Sigmoid colon (tissue), 6 donors: ENCODE measurements at regions not wholly inside any gene's neighbourhood (a gene's known extent, or its start where the extent isn't known, plus 50 kb on each side); places are given as distances from the start of the nearest gene placed in this dataset.

ENCODE experiments used
- DNase-seq: peaks from one replicate; pipeline ENCODE4 v3.0.0-alpha.2; 2019
- H3K27ac ChIP-seq, 4 donors: fragments of 200-600 bp; sonication (generic); one replicate each; pipeline ENCODE4 v1.5.1; 2016 to 2019; ENCODE audit warnings: mild to moderate bottlenecking in 1 of 4
- H3K27me3 ChIP-seq, 3 donors: fragments of 200-600 bp; sonication (generic); one replicate each; pipeline ENCODE4 v1.5.1; 2019; ENCODE audit warnings: mild to moderate bottlenecking in 1 of 3
- H3K36me3 ChIP-seq, 4 donors: fragments of 200-600 bp; sonication (generic); one replicate each; pipeline ENCODE4 v1.5.1; 2016 to 2019
- H3K4me1 ChIP-seq, 4 donors: fragments of 200-600 bp; sonication (generic); one replicate each; pipeline ENCODE4 v1.5.1; 2017 to 2019
- H3K4me3 ChIP-seq, 4 donors: fragments of 200-600 bp; sonication (generic); one replicate each; pipeline ENCODE4 v1.5.1; 2017 to 2019; ENCODE audit warnings: mild to moderate bottlenecking in 2 of 4, moderate library complexity in 1 of 4
- H3K9me3 ChIP-seq, 4 donors: fragments of 200-600 bp in 3 of 4; sonication (generic) in 3 of 4; one replicate each; pipeline versions ENCODE4 v1.5.1 to v1.6.1; 2013 to 2019
- EP300 ChIP-seq, 4 donors: sonication (generic); formaldehyde crosslinking; IDR thresholded peaks; one replicate each; pipeline ENCODE4 v1.6.1; 2017; ENCODE audit warnings: antibody characterized with exemption in 4 of 4
- POLR2A ChIP-seq, 2 donors: fragments of 450-650 bp; IDR thresholded peaks; one replicate each; pipeline ENCODE4 v1.6.1; 2016; ENCODE audit warnings: antibody characterized with exemption in 2 of 2, mild to moderate bottlenecking in 2 of 2, moderate library complexity in 2 of 2
- POLR2AphosphoS5 ChIP-seq, 4 donors: sonication (generic); formaldehyde crosslinking; IDR thresholded peaks; one replicate each; pipeline ENCODE4 v1.6.1; 2017; ENCODE audit warnings: antibody characterized with exemption in 4 of 4
- WGBS, 2 donors: extraction: QIAGEN DNeasy Blood & Tissue Kit; methylation state at CpG; one replicate each; pipeline ENCODE4 v1.1.7; 2013; 5-methylcytosine and 5-hydroxymethylcytosine counted together
- intact Hi-C: fragments of 100-400 bp; cut with DNase I; formaldehyde crosslinking; loops from one replicate; pipeline ENCODE4 v1.15.1; 2023
- TF ChIP-seq, protein P1 (sequence below), 4 experiments: fragments of 450-650 bp in 3 of 4; fragments of 200-600 bp in 1 of 4; IDR thresholded peaks; one replicate each; pipeline ENCODE4 v1.5.1; 2016 to 2019; ENCODE audit warnings: antibody characterized with exemption in 4 of 4, mild to moderate bottlenecking in 3 of 4, moderate library complexity in 2 of 4
- donor health status: healthy with polysubstance abuse.
- donor health status: healthy.

DNA sequence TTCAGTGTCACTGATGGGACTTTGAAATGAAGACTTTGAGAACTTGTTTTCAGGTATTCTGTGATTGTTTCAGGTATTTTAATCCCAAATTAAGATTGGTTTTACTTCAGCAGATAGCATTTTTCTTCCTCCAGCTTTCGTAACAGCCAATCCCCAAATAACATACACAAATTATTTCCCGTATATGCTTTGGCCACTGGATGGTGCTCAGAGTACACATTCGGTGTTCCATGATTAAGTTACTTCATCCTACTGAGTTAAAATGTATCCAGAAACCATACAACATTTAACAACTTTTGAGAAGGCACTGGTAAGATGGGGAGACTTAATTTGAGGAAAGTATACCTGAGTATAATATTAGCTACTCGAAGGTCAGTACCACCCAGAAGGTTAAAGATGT is 233.4 kb upstream of the FAM47A start:
- no peaks in the 10 kb centered on the region for H3K27me3 ChIP-seq
- intact Hi-C loops, result no loop called here
- no peaks in the 10 kb centered on the region for H3K4me1 ChIP-seq
- no peak for DNase-seq
- H3K27ac ChIP-seq, result no peak overlapping the region
- no peaks in the 10 kb centered on the region for H3K9me3 ChIP-seq
- H3K36me3 ChIP-seq, result no peaks in the 10 kb centered on the region
- TF ChIP-seq POLR2AphosphoS5 (IDR thresholded peaks at IDR 0.05) (no peak), EP300 (IDR thresholded peaks at IDR 0.05) (no peak), POLR2A (IDR thresholded peaks at IDR 0.05) (no peak)
- TF ChIP-seq, protein P1, sequence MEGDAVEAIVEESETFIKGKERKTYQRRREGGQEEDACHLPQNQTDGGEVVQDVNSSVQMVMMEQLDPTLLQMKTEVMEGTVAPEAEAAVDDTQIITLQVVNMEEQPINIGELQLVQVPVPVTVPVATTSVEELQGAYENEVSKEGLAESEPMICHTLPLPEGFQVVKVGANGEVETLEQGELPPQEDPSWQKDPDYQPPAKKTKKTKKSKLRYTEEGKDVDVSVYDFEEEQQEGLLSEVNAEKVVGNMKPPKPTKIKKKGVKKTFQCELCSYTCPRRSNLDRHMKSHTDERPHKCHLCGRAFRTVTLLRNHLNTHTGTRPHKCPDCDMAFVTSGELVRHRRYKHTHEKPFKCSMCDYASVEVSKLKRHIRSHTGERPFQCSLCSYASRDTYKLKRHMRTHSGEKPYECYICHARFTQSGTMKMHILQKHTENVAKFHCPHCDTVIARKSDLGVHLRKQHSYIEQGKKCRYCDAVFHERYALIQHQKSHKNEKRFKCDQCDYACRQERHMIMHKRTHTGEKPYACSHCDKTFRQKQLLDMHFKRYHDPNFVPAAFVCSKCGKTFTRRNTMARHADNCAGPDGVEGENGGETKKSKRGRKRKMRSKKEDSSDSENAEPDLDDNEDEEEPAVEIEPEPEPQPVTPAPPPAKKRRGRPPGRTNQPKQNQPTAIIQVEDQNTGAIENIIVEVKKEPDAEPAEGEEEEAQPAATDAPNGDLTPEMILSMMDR (IDR thresholded peaks at IDR 0.05), result no peak
- no peak overlapping the region for H3K4me3 ChIP-seq
- 33 to 41% methylated on average over 4 of the region's 4 CpGs for WGBS, 2 donors

DNA sequence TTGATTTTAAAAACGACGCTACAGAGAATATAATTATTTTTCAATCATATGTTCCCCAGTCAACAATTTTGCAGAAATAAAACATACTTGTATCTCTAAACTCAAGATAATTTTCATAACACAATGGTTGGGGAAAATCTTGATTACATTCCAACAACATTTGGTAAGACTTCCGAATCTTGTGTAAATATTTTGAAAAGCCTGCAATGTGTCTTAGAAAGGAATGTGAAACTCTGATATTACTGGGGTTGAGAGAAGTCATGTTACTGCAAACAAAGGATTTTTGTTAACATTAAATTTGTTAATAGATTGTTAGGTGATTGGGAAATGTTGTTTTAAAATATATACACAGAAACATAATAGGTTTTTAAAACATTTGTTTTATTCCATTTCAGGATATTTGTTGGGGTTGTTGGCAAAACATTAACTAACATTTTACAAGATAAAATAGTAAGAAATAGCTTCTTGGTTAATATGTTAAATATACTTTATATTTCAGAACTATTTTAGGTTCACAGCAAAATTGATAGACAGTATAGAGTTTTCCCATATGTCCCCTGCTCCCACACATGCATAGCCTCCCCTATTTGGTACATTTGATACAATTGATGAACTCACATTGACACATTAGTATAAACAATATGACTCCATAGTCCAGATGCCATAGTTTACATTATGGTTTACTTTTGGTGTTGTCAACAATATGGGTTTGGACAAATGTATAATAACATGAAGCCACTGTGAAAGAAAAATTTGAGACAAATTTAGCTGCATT is 218.6 kb upstream of the FAM47A start:
- DNase-seq, result no peak
- H3K4me3 ChIP-seq, result no peak overlapping the region
- 66 to 67% methylated on average over 3 of the region's 3 CpGs for WGBS, 2 donors
- no peaks in the 10 kb centered on the region for H3K27me3 ChIP-seq
- no peaks in the 10 kb centered on the region for H3K9me3 ChIP-seq
- H3K4me1 ChIP-seq, result no peaks in the 10 kb centered on the region
- TF ChIP-seq POLR2AphosphoS5 (IDR thresholded peaks at IDR 0.05), result no peak
- TF ChIP-seq, protein P1 (IDR thresholded peaks at IDR 0.05), result no peak
- TF ChIP-seq POLR2A (IDR thresholded peaks at IDR 0.05), result no peak
- no peak for TF ChIP-seq EP300 (IDR thresholded peaks at IDR 0.05)
- intact Hi-C loops, result no loop called here
- no peak overlapping the region for H3K27ac ChIP-seq
- H3K36me3 ChIP-seq, result no peaks in the 10 kb centered on the region

DNA sequence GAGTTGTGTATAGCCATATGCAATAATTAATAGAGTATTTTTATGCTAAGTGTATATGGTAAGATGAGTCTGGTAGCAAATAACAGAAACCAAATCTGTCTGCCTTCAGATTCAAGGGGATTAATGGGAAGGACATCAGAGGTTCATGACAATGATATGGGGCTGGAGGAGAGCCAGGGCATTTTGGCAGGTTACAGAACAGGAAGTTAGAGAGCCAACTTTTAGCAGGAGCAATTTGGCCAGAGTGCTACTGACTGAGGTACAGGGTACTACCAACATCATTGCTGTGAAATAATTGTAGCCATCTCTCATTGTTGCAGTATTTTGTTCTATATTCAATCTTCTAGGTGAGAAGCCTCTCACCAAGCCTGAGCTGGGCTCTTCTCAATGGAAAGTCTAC is 210.9 kb upstream of the FAM47A start:
- H3K4me1 ChIP-seq, result no peaks in the 10 kb centered on the region
- TF ChIP-seq, protein P1 (IDR thresholded peaks at IDR 0.05), result no peak
- TF ChIP-seq EP300 (IDR thresholded peaks at IDR 0.05) (no peak), POLR2AphosphoS5 (IDR thresholded peaks at IDR 0.05) (no peak), POLR2A (IDR thresholded peaks at IDR 0.05) (no peak)
- no peaks in the 10 kb centered on the region for H3K36me3 ChIP-seq
- intact Hi-C loops, result no loop called here
- H3K9me3 ChIP-seq, result no peaks in the 10 kb centered on the region
- H3K4me3 ChIP-seq, result no peak overlapping the region
- DNase-seq, result no peak
- H3K27me3 ChIP-seq, result no peaks in the 10 kb centered on the region
- H3K27ac ChIP-seq, result no peak overlapping the region

DNA sequence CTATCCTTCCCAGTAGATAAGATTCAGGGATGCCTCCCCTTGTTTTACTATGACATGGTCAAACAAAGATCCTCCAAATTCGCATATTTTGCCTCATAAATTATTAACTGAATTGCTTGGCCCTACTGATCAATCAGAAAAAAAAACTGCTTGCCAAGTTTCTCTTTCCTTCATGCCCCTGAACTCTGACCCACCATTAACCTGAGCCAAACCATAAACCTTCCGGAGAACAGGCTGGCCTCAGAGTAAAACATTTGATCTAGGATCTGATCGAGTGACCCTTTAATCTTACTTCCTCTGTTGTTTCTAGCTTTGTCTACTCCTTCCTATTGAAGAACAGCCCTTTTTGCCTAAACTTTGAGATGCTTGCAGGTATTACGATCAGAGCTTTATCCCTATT is 209.7 kb upstream of the FAM47A start:
- TF ChIP-seq POLR2A (IDR thresholded peaks at IDR 0.05) (no peak), POLR2AphosphoS5 (IDR thresholded peaks at IDR 0.05) (no peak), EP300 (IDR thresholded peaks at IDR 0.05) (no peak)
- TF ChIP-seq, protein P1 (IDR thresholded peaks at IDR 0.05), result no peak
- no peak for DNase-seq
- H3K27me3 ChIP-seq, result no peaks in the 10 kb centered on the region
- no peaks in the 10 kb centered on the region for H3K4me1 ChIP-seq
- H3K9me3 ChIP-seq, result no peaks in the 10 kb centered on the region
- WGBS, 2 donors, result 21 to 32% methylated on average over 4 of the region's 4 CpGs
- no peak overlapping the region for H3K4me3 ChIP-seq
- intact Hi-C loops, result no loop called here
- H3K27ac ChIP-seq, result no peak overlapping the region
- no peaks in the 10 kb centered on the region for H3K36me3 ChIP-seq

DNA sequence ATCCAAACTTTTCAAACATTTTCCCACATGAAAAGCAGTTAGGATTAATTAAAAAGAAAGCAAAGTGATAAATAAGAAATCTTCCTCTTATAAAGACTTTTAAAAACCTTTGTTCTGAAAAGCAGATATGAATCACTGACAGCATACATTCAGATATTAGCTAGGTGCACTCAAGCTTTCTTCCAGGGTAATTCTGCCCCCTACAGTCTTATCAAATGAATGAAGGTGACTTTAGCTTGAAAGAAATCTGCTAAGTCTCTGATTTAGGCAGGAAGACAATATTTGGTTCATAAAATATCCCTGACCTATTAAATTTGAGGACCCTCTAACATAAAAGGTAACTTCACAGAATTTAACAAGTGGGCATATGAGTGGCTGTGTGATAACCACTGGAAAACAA is 209.1 kb upstream of the FAM47A start:
- Histone ChIP-seq H3K9me3 (no peaks in the 10 kb centered on the region), H3K4me3 (no peak overlapping the region), H3K36me3 (no peaks in the 10 kb centered on the region), H3K27me3 (no peaks in the 10 kb centered on the region), H3K4me1 (no peaks in the 10 kb centered on the region), H3K27ac (no peak overlapping the region)
- TF ChIP-seq EP300 (IDR thresholded peaks at IDR 0.05) (no peak), POLR2A (IDR thresholded peaks at IDR 0.05) (no peak), POLR2AphosphoS5 (IDR thresholded peaks at IDR 0.05) (no peak)
- TF ChIP-seq, protein P1 (IDR thresholded peaks at IDR 0.05), result no peak
- DNase-seq, result no peak
- intact Hi-C loops, result no loop called here
